ENCODE measurements at regions not wholly inside any gene's neighbourhood (a gene's known extent, or its start where the extent isn't known, plus 50 kb on each side); places are given as distances from the start of the nearest gene placed in this dataset.

GRCh38 chr9:106304401-106304920, 558.5 kb upstream of the ZNF462 start:
- no peaks in the 10 kb centered on the region for H3K36me3 ChIP-seq (ENCODE audit: control insufficient read depth in 2 of 2, extremely low read depth in 1 of 2, insufficient read depth in 2 of 2, low read length in 2 of 2)
- no peak overlapping the region for H2AFZ ChIP-seq (ENCODE audit: control insufficient read depth, low read length)
- H3K4me3 ChIP-seq (ENCODE audit: control insufficient read depth in 2 of 3, extremely low read depth in 1 of 3, insufficient read depth in 2 of 3, low read depth in 1 of 3, low read length in 3 of 3) = no peak overlapping the region
- no peaks in the 10 kb centered on the region for H3K4me1 ChIP-seq (ENCODE audit: control insufficient read depth, extremely low read depth, insufficient read depth, low read length)
- no peak overlapping the region for H3K4me2 ChIP-seq (ENCODE audit: control insufficient read depth, extremely low read depth, insufficient read depth, low read depth, low read length)
- peaks cover 2% of the 10 kb centered on the region for H3K27me3 ChIP-seq (ENCODE audit: control insufficient read depth, extremely low read depth, insufficient read depth, low read length)
- no peak overlapping the region for H3K27ac ChIP-seq (ENCODE audit: control insufficient read depth, insufficient read depth, low read length)
- no peaks in the 10 kb centered on the region for H4K20me1 ChIP-seq (ENCODE audit: control insufficient read depth, extremely low read depth, insufficient read depth, low read length)
- no peak for FAIRE-seq
- no peak overlapping the region for H3K9ac ChIP-seq (ENCODE audit: control insufficient read depth, extremely low read depth, insufficient read depth, low read length)
- H3K79me2 ChIP-seq (ENCODE audit: control insufficient read depth, insufficient read depth, low read length) = no peaks in the 10 kb centered on the region
- dilution Hi-C loops (cut with MboI; ENCODE audit: extremely low pct_ligation_motif_present, low sequenced_read_pairs) = no loop called here
- TF ChIP-seq EZH2 (IDR thresholded peaks at IDR 0.05; ENCODE audit: low read length) = no peak
- TF ChIP-seq CTCF (optimal IDR thresholded peaks at IDR 0.05 in 1 of 3, IDR thresholded peaks at IDR 0.05 in 1 of 3, conservative IDR thresholded peaks at IDR 0.05 in 1 of 3; ENCODE audit: extremely low read depth in 1 of 3, insufficient read depth in 2 of 3, low read length in 3 of 3) = no peak
- H3K9me3 ChIP-seq (ENCODE audit: control insufficient read depth, low read depth, low read length) = no peaks in the 10 kb centered on the region
- H3K9me1 ChIP-seq (ENCODE audit: control insufficient read depth, extremely low read depth, insufficient read depth, low read length) = no peaks in the 10 kb centered on the region
- no peak for DNase-seq (ENCODE audit: low read depth, low spot score)

GRCh38 chr9:106305428-106306133, 557.4 kb upstream of the ZNF462 start:
- no peak overlapping the region for H2AFZ ChIP-seq (ENCODE audit: control insufficient read depth, low read length)
- no peaks in the 10 kb centered on the region for H4K20me1 ChIP-seq (ENCODE audit: control insufficient read depth, extremely low read depth, insufficient read depth, low read length)
- no peak for DNase-seq (ENCODE audit: low read depth, low spot score)
- no peak overlapping the region for H3K9ac ChIP-seq (ENCODE audit: control insufficient read depth, extremely low read depth, insufficient read depth, low read length)
- H3K4me1 ChIP-seq (ENCODE audit: control insufficient read depth, extremely low read depth, insufficient read depth, low read length) = no peaks in the 10 kb centered on the region
- H3K9me3 ChIP-seq (ENCODE audit: control insufficient read depth, low read depth, low read length) = no peaks in the 10 kb centered on the region
- H3K36me3 ChIP-seq (ENCODE audit: control insufficient read depth in 2 of 2, extremely low read depth in 1 of 2, insufficient read depth in 2 of 2, low read length in 2 of 2) = no peaks in the 10 kb centered on the region
- no peaks in the 10 kb centered on the region for H3K9me1 ChIP-seq (ENCODE audit: control insufficient read depth, extremely low read depth, insufficient read depth, low read length)
- dilution Hi-C loops (cut with MboI; ENCODE audit: extremely low pct_ligation_motif_present, low sequenced_read_pairs) = no loop called here
- no peak for FAIRE-seq
- peaks cover 2% of the 10 kb centered on the region for H3K27me3 ChIP-seq (ENCODE audit: control insufficient read depth, extremely low read depth, insufficient read depth, low read length)
- no peak overlapping the region for H3K4me2 ChIP-seq (ENCODE audit: control insufficient read depth, extremely low read depth, insufficient read depth, low read depth, low read length)
- H3K27ac ChIP-seq (ENCODE audit: control insufficient read depth, insufficient read depth, low read length) = no peak overlapping the region
- no peak overlapping the region for H3K4me3 ChIP-seq (ENCODE audit: control insufficient read depth in 2 of 3, extremely low read depth in 1 of 3, insufficient read depth in 2 of 3, low read depth in 1 of 3, low read length in 3 of 3)
- no peaks in the 10 kb centered on the region for H3K79me2 ChIP-seq (ENCODE audit: control insufficient read depth, insufficient read depth, low read length)
- TF ChIP-seq CTCF (optimal IDR thresholded peaks at IDR 0.05 in 1 of 3, IDR thresholded peaks at IDR 0.05 in 1 of 3, conservative IDR thresholded peaks at IDR 0.05 in 1 of 3; ENCODE audit: extremely low read depth in 1 of 3, insufficient read depth in 2 of 3, low read length in 3 of 3) (no peak), EZH2 (IDR thresholded peaks at IDR 0.05; ENCODE audit: low read length) (no peak)
